Mesothelial cell of epicardium (in vitro differentiated cells): ENCODE measurements at regions not wholly inside any gene's neighbourhood (a gene's known extent, or its start where the extent isn't known, plus 50 kb on each side); places are given as distances from the start of the nearest gene placed in this dataset.

ENCODE experiments used
- DNase-seq, 2 experiments: peaks; one replicate each; pipeline ENCODE4 v3.0.0; 2021; ENCODE audit warnings: low spot score in 2 of 2; ENCODE audit not compliant: unreplicated experiment in 2 of 2
- H3K27ac Mint-ChIP-seq: 2 replicates; pipeline ENCODE4 v1.8.0; 2021; ENCODE audit warnings: mixed read lengths
- H3K27me3 Mint-ChIP-seq: 2 replicates; pipeline ENCODE4 v1.8.0; 2021; ENCODE audit warnings: low read depth, mixed read lengths
- H3K36me3 Mint-ChIP-seq: 2 replicates; pipeline ENCODE4 v1.8.0; 2021; ENCODE audit warnings: mixed read lengths
- H3K4me1 Mint-ChIP-seq: 2 replicates; pipeline ENCODE4 v1.8.0; 2021; ENCODE audit warnings: mixed read lengths
- H3K4me3 Mint-ChIP-seq: 2 replicates; pipeline ENCODE4 v1.8.0; 2021; ENCODE audit warnings: mild to moderate bottlenecking, moderate library complexity, mixed read lengths
- H3K9me3 Mint-ChIP-seq: 2 replicates; pipeline ENCODE4 v1.8.0; 2021; ENCODE audit warnings: mixed read lengths
- TF ChIP-seq, protein P1 (sequence below): fragments of 200-600 bp; sonication (generic); IDR thresholded peaks from one replicate; pipeline ENCODE4 v1.5.0; 2021; ENCODE audit warnings: antibody characterized with exemption; ENCODE audit not compliant: unreplicated experiment

DNA sequence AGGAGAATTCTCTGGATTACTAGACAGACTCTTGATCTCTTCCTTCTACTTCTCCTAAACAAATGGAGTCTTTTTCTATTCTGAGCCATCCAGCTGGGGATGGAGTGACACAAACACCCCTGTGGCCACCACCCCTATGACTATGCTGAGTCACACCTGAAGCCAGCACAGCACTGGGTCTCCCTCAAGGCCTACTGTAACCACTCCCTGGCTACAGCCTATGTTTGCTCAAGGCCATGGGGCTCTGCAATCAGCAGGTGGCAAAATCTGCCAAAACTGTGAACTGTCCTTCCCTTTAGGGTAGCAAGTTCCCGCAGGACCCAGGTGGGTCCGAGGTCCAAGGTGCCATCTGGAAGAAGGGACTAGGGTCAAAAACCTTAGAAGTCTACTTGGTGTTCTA is 132.3 kb downstream of the TINAG start:
- Mint-ChIP-seq H3K36me3 (no peaks in the 10 kb centered on the region), H3K27me3 (no peaks in the 10 kb centered on the region), H3K4me1 (no peaks in the 10 kb centered on the region), H3K27ac (no peak overlapping the region), H3K4me3 (no peak overlapping the region), H3K9me3 (peaks cover 11% of the 10 kb centered on the region)
- DNase-seq: no peak
- TF ChIP-seq, protein P1, sequence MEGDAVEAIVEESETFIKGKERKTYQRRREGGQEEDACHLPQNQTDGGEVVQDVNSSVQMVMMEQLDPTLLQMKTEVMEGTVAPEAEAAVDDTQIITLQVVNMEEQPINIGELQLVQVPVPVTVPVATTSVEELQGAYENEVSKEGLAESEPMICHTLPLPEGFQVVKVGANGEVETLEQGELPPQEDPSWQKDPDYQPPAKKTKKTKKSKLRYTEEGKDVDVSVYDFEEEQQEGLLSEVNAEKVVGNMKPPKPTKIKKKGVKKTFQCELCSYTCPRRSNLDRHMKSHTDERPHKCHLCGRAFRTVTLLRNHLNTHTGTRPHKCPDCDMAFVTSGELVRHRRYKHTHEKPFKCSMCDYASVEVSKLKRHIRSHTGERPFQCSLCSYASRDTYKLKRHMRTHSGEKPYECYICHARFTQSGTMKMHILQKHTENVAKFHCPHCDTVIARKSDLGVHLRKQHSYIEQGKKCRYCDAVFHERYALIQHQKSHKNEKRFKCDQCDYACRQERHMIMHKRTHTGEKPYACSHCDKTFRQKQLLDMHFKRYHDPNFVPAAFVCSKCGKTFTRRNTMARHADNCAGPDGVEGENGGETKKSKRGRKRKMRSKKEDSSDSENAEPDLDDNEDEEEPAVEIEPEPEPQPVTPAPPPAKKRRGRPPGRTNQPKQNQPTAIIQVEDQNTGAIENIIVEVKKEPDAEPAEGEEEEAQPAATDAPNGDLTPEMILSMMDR: no peak

DNA sequence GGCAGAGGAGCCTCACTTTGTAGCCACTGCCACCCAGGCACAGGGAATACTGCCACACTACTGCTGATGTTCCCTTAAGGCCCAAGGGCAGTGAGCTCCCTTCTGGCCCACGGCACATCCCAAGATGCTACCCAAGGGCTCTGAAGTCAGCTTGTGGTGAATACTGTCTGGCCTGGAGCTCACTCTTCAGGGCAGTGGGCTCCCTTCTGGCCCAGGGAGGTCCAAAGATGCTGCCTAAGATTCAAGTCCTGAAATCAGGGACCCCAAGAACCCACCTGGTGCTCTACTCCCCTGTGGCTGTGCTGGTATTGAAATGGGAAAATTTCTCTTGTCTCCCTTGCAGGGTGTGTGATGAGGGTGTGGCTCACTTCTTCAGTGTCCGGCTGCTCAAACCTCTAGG is 132.8 kb downstream of the TINAG start:
- no peaks in the 10 kb centered on the region for H3K4me1 Mint-ChIP-seq
- no peaks in the 10 kb centered on the region for H3K27me3 Mint-ChIP-seq
- H3K9me3 Mint-ChIP-seq: peaks cover 11% of the 10 kb centered on the region

DNA sequence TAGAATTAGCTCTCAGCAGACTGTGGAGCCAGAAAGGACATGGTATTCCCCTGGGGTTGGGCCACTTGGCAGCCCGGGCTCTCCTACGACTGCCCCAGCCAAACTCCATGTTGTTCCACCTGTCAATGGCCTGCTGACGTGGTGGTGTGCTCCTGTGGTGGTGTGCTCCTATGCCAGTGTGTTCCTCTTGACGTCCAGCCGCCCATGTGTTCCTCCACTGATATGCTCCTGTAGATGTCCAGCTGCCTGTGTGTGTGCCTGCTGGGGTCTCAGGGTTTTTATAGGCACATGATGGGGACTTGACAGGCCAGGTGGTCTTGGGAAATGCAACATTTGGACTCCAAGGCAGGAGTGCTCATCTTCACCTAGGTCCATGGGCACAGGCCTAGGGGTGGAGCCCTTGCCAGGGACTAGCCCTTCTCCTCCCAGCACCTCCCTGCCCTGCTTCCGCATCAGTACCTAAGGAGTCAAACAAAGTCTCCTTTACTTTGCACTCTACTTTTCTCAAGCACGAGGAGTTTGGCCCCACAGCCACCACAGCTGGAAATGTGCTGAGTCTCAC is 133.5 kb downstream of the TINAG start:
- no peak for DNase-seq
- Mint-ChIP-seq H3K9me3 (peaks cover 11% of the 10 kb centered on the region), H3K36me3 (no peaks in the 10 kb centered on the region), H3K27me3 (no peaks in the 10 kb centered on the region), H3K4me3 (no peak overlapping the region), H3K27ac (no peak overlapping the region), H3K4me1 (no peaks in the 10 kb centered on the region)
- TF ChIP-seq, protein P1: no peak

More for the DNA sequence above, 132.8 kb downstream of the TINAG start:
- TF ChIP-seq, protein P1: no peak
- H3K36me3 Mint-ChIP-seq: no peaks in the 10 kb centered on the region
- H3K27ac Mint-ChIP-seq: no peak overlapping the region
- no peak for DNase-seq
- no peak overlapping the region for H3K4me3 Mint-ChIP-seq

DNA sequence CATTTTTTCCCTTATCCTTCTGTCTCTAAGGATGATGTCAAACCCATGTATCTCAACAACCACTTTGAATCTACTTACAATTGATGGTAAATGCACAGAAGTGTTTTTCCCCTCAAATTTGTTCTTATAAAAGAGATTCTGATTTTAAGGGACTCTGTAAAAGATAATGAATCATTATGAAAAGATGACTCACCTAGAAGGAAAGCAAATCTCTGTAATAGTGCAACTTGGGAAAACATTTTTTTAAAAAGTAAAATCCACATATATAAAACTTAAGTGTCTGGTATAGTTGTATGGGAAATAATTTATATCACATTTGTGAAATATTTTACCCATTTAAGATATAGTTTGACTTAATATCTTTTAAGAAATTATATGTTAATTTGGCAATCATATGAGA is 137.0 kb downstream of the TINAG start:
- TF ChIP-seq, protein P1: no peak
- H3K36me3 Mint-ChIP-seq: no peaks in the 10 kb centered on the region

DNA sequence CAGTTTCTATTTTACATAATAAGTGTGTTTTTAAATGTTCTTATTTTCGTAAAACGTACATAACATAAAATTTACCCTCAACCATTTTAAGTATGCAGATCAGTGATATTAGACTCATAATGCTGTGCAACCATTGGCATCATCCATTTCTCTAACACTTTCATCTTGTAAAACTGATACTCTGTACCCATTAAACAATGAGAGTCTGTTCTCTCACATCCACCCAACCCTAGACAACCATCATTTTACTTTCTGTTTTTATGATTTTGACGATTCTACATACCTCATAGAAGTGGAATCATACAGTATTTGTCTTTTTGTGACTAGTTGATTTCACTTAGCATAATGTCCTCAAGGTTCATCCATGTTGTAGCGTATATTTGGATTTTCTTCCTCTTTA is 140.4 kb downstream of the TINAG start:
- no peaks in the 10 kb centered on the region for H3K4me1 Mint-ChIP-seq
- no peaks in the 10 kb centered on the region for H3K27me3 Mint-ChIP-seq
- H3K4me3 Mint-ChIP-seq: no peak overlapping the region
- no peaks in the 10 kb centered on the region for H3K36me3 Mint-ChIP-seq
- no peak for DNase-seq
- H3K27ac Mint-ChIP-seq: no peak overlapping the region
- H3K9me3 Mint-ChIP-seq: peaks cover 20% of the 10 kb centered on the region
- TF ChIP-seq, protein P1: no peak

More for the DNA sequence above, 137.0 kb downstream of the TINAG start:
- H3K27ac Mint-ChIP-seq: no peak overlapping the region
- H3K9me3 Mint-ChIP-seq: no peaks in the 10 kb centered on the region
- no peaks in the 10 kb centered on the region for H3K27me3 Mint-ChIP-seq
- H3K4me1 Mint-ChIP-seq: no peaks in the 10 kb centered on the region
- no peak for DNase-seq
- H3K4me3 Mint-ChIP-seq: no peak overlapping the region

DNA sequence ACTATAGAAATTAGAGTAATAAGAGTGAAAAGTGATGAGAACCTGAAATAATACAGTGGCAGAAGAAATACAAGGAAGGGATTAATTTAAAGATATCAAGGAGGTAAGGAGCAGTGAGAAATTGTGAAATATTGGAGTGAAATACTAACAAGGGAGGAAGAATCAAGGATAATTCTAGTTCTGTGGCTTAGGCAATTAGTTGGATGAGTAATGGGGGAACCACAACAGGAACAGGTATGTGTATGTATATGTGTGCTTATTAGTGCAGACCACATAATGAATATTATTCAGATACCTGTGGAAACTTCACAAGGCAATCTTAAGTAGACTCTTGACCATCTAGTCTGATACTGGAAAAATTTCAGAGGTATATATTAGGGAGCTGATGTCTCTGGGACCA is 143.3 kb downstream of the TINAG start:
- DNase-seq: no peak
- no peaks in the 10 kb centered on the region for H3K36me3 Mint-ChIP-seq
- peaks cover 22% of the 10 kb centered on the region for H3K9me3 Mint-ChIP-seq
- H3K4me3 Mint-ChIP-seq: no peak overlapping the region
- TF ChIP-seq, protein P1: no peak
- no peaks in the 10 kb centered on the region for H3K27me3 Mint-ChIP-seq
- no peak overlapping the region for H3K27ac Mint-ChIP-seq
- H3K4me1 Mint-ChIP-seq: no peaks in the 10 kb centered on the region
